ENCODE measurements at regions not wholly inside any gene's neighbourhood (a gene's known extent, or its start where the extent isn't known, plus 50 kb on each side); places are given as distances from the start of the nearest gene placed in this dataset.

DNA sequence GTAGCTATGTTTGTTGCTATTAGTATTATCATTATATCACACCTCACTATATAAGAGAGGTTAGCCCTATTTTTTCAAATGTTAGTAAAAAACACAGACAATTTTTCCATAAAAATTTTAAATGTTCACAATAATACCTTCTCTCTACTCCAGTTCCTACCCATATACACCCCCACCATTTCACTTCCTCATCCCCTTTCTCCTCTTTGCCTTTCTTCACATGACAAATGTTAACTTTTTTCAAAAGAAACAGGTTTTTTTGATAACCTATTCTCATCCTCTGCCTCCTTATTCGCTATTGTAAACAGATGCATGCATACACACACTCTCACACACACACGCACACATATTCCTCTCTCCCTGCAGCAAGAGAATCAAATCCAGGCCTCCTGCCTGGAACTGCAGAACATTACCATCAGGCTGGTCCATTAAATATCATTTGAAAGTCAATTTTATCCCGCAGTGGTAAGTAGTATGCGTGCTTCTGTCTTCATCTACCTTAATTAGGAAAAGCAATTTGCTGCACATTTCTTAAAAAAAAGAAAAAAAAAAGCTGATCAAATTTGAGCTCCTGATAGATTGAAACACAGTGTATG, 55.5 kb downstream of the MID1IP1 start:
- Histone ChIP-seq H3K27me3 (ENCODE audit: control insufficient read depth, insufficient read depth, low read length) (no peaks in the 10 kb centered on the region), H3K4me1 (ENCODE audit: control insufficient read depth, insufficient read depth, low read length) (no peaks in the 10 kb centered on the region), H3K9me3 (ENCODE audit: control insufficient read depth, insufficient read depth, low read length) (no peaks in the 10 kb centered on the region), H3K9ac (ENCODE audit: low read depth, low read length) (no peak overlapping the region), H3K36me3 (ENCODE audit: control insufficient read depth, insufficient read depth, low read length) (no peaks in the 10 kb centered on the region), H3K27ac (ENCODE audit: low read depth, low read length) (no peak overlapping the region), H3K4me3 (ENCODE audit: low read depth, low read length) (no peak overlapping the region)

DNA sequence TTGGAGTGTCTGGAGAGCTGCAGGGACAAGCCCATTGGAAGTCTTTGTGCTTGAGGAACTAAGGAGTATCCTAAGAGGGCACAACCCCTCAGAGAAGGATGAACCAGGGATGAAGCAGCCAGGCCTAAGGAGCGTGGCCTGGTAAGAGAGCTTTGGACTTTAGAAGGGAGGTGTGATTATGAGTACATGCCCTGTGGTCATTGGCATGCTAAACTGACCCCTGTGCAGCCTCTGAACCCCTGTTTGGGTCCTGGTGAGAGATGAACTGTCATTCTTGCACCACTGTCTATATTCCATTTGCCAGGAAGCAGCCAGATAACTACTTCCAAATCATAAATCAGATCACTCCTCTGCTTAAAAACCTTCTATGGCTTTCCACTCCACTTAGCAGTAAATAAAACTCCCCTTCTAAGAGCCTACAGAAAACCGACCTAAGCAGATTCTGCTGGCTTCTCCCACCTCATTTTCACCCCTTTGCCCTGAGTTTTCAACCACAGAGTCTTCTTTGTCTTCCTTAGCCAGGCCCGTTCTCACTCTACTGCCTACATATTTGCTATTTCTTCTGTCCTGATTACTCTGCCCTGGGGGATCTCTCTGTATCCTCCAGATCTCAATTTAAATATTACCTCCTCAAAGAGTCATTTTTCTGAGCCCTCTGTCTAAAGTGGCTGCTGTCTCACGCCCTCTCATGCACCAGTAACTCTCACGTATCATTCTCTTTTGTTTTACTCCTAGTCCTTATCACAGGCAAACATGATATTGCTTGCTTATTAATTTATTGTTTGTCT, 56.7 kb downstream of the MID1IP1 start:
- Histone ChIP-seq H3K27ac (ENCODE audit: low read depth, low read length) (no peak overlapping the region), H3K9me3 (ENCODE audit: control insufficient read depth, insufficient read depth, low read length) (no peaks in the 10 kb centered on the region), H3K4me1 (ENCODE audit: control insufficient read depth, insufficient read depth, low read length) (no peaks in the 10 kb centered on the region), H3K27me3 (ENCODE audit: control insufficient read depth, insufficient read depth, low read length) (no peaks in the 10 kb centered on the region; the same call in 1 of the 2 replicates), H3K4me3 (ENCODE audit: low read depth, low read length) (no peak overlapping the region), H3K36me3 (ENCODE audit: control insufficient read depth, insufficient read depth, low read length) (no peaks in the 10 kb centered on the region), H3K9ac (ENCODE audit: low read depth, low read length) (no peak overlapping the region)

DNA sequence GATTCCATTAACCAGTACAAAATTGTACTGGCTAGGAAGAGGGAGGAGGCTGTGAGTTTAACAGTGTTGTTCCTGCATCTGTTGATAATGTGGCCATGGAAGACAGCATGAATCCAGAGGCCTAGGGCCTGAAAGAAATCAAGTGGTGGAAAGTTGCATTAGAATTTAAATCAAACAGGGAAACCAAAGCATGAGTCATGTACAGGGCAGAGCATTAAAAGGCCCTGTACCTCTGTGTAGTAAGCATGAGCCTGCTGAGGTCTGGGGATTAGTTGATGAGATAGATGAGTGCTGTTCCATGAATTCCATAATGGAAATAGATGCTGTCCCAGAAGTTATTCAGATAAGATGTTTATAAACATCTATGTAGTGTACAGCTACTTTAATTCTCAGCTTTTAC, 58.3 kb downstream of the MID1IP1 start:
- Histone ChIP-seq H3K4me1 (ENCODE audit: control insufficient read depth, insufficient read depth, low read length) (no peaks in the 10 kb centered on the region), H3K27me3 (ENCODE audit: control insufficient read depth, insufficient read depth, low read length) (no peaks in the 10 kb centered on the region; the same call in 1 of the 2 replicates), H3K36me3 (ENCODE audit: control insufficient read depth, insufficient read depth, low read length) (no peaks in the 10 kb centered on the region), H3K9ac (ENCODE audit: low read depth, low read length) (no peak overlapping the region), H3K9me3 (ENCODE audit: control insufficient read depth, insufficient read depth, low read length) (no peaks in the 10 kb centered on the region), H3K27ac (ENCODE audit: low read depth, low read length) (no peak overlapping the region), H3K4me3 (ENCODE audit: low read depth, low read length) (no peak overlapping the region)

DNA sequence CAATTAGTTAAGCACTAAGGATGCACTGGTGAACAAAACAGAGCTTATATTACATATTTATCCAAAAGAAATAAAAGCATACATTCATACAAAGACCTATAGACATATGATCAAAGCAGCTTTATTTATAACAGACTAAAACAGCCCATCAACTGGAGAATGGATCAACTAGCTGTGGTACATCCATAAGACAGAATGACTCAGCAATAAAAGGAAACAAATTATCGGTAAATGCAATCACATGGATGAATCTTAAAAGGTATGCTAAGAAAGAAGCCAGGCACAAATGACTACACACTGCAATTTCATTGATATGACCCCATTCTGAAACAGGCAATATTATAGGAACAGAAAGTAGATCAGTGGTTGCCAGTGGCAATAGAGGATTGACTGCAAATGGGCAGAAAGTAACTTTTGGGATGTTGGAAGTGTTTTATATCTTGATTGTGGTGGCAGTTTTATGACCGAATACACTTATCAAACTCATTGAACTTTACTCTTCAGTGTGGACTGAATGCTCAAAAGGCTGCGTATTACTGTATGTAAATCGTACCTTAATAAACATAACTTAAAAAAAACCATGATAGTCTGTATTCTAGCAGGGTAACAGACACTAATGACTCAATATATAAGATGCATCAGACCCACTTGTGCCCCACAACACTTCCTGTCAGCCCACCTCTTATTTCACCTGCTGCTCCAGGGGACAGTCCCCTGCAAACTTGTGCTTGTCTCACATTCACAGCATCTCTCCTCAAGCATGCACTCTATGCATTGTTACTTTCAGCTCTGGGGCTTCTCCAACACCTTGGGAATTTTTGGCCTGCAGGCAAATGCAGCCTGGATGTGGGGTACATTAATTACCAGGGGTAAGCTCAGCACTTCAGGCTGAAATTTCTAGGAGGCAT, 59.1 kb downstream of the MID1IP1 start:
- no peak overlapping the region for H3K4me3 ChIP-seq (ENCODE audit: low read depth, low read length)
- no peaks in the 10 kb centered on the region for H3K36me3 ChIP-seq (ENCODE audit: control insufficient read depth, insufficient read depth, low read length)
- H3K9me3 ChIP-seq (ENCODE audit: control insufficient read depth, insufficient read depth, low read length): no peaks in the 10 kb centered on the region
- no peak overlapping the region for H3K27ac ChIP-seq (ENCODE audit: low read depth, low read length)
- no peaks in the 10 kb centered on the region; the same call in 1 of the 2 replicates for H3K27me3 ChIP-seq (ENCODE audit: control insufficient read depth, insufficient read depth, low read length)
- H3K9ac ChIP-seq (ENCODE audit: low read depth, low read length): no peak overlapping the region
- H3K4me1 ChIP-seq (ENCODE audit: control insufficient read depth, insufficient read depth, low read length): peaks cover 3% of the 10 kb centered on the region

DNA sequence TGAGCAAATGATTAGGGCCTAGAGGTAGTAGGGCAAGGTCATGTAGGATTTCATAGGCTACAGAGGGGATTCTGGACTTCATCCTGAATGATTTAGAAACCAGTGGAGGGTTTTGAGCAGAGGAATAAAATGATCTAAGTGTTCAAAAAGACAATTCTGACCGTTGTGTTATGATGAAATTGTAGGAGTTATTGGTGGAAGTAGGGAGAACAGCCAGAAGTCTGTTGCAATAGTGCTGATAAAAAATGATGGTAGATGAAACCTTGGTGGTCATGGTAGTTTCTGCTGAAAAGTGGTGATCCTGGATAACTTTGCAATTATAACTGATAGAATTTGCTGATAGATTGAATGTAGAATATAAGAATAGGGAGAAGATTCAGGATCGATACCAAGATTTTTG, 60.2 kb downstream of the MID1IP1 start:
- Histone ChIP-seq H3K27me3 (ENCODE audit: control insufficient read depth, insufficient read depth, low read length) (no peaks in the 10 kb centered on the region; the same call in 1 of the 2 replicates), H3K27ac (ENCODE audit: low read depth, low read length) (no peak overlapping the region), H3K4me1 (ENCODE audit: control insufficient read depth, insufficient read depth, low read length) (peaks cover 12% of the 10 kb centered on the region), H3K9me3 (ENCODE audit: control insufficient read depth, insufficient read depth, low read length) (no peaks in the 10 kb centered on the region), H3K4me3 (ENCODE audit: low read depth, low read length) (no peak overlapping the region), H3K9ac (ENCODE audit: low read depth, low read length) (no peak overlapping the region), H3K36me3 (ENCODE audit: control insufficient read depth, insufficient read depth, low read length) (no peaks in the 10 kb centered on the region)

DNA sequence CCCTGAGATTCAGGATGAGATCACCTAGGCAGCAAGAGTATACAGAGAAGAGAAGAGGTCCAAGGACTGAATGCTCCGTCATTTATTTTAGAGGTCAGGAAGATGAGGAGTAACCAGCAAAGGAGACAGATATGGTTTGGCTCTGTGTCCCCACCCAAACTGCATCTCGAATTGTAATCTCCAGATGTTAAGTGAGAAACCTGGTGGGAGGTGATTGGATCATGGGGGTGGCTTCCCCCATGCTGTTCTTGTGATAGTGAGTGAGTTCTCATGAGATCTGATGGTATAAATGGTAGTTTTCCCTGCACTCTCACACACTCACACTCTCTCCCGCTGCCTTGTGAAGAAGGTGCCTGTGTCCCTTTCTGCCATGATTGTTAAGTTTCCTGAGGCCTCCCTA, 60.8 kb downstream of the MID1IP1 start:
- Histone ChIP-seq H3K9me3 (ENCODE audit: control insufficient read depth, insufficient read depth, low read length) (no peaks in the 10 kb centered on the region), H3K4me3 (ENCODE audit: low read depth, low read length) (no peak overlapping the region), H3K27ac (ENCODE audit: low read depth, low read length) (no peak overlapping the region), H3K36me3 (ENCODE audit: control insufficient read depth, insufficient read depth, low read length) (no peaks in the 10 kb centered on the region), H3K4me1 (ENCODE audit: control insufficient read depth, insufficient read depth, low read length) (peaks cover 12% of the 10 kb centered on the region), H3K9ac (ENCODE audit: low read depth, low read length) (no peak overlapping the region), H3K27me3 (ENCODE audit: control insufficient read depth, insufficient read depth, low read length) (no peaks in the 10 kb centered on the region; the same call in 1 of the 2 replicates)

DNA sequence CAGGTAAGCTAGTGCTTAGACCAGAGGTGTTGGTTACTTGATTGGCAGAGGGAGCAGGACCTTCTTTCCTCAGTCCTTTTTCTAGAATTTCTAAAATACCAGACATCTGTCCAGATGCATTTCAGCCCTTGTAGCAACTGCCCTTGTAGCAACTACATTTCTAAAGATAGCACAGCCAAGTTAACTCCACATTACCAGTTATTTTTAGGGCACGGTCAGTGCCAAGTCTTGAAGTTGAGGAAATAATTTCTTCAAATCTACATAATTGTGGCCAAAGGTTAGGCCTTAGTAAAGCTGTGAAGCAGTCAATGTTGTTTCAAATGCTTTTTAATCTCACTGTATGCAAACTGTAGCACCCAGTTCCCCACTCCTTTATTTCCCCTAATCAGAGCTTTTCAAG, 62.9 kb downstream of the MID1IP1 start:
- no peak overlapping the region for H3K9ac ChIP-seq (ENCODE audit: low read depth, low read length)

DNA sequence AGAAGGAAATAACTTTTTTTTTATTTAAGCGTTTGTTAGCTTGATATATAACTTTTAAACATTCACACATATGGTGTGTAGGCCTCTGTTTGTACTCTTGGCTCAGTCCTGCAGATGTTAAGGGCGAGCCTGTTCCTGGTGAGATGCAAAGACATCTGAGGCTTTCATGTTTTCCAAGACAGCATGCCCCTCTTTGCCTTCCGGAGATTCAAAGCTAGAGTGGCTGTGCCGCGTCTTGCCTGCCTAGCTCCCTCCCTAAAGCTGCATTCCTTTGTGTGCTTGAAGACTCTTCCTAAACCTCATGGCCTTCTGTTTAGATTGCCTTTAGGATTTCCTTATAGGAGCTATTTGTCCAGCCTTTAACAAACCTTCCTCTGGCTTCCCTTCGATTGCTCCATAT, 67.1 kb downstream of the MID1IP1 start:
- H3K4me3 ChIP-seq (ENCODE audit: low read depth, low read length): no peak overlapping the region
- H3K9ac ChIP-seq (ENCODE audit: low read depth, low read length): no peak overlapping the region
- H3K9me3 ChIP-seq (ENCODE audit: control insufficient read depth, insufficient read depth, low read length): no peaks in the 10 kb centered on the region
- H3K36me3 ChIP-seq (ENCODE audit: control insufficient read depth, insufficient read depth, low read length): no peaks in the 10 kb centered on the region
- no peak overlapping the region for H3K27ac ChIP-seq (ENCODE audit: low read depth, low read length)
- no peaks in the 10 kb centered on the region for H3K27me3 ChIP-seq (ENCODE audit: control insufficient read depth, insufficient read depth, low read length)
- H3K4me1 ChIP-seq (ENCODE audit: control insufficient read depth, insufficient read depth, low read length): peaks cover 48% of the 10 kb centered on the region

More for the DNA sequence above, 62.9 kb downstream of the MID1IP1 start:
- no peak overlapping the region for H3K4me3 ChIP-seq (ENCODE audit: low read depth, low read length)
- H3K36me3 ChIP-seq (ENCODE audit: control insufficient read depth, insufficient read depth, low read length): no peaks in the 10 kb centered on the region
- H3K9me3 ChIP-seq (ENCODE audit: control insufficient read depth, insufficient read depth, low read length): no peaks in the 10 kb centered on the region
- no peak overlapping the region for H3K27ac ChIP-seq (ENCODE audit: low read depth, low read length)
- no peaks in the 10 kb centered on the region; the same call in 1 of the 2 replicates for H3K27me3 ChIP-seq (ENCODE audit: control insufficient read depth, insufficient read depth, low read length)
- H3K4me1 ChIP-seq (ENCODE audit: control insufficient read depth, insufficient read depth, low read length): peaks cover 15% of the 10 kb centered on the region

DNA sequence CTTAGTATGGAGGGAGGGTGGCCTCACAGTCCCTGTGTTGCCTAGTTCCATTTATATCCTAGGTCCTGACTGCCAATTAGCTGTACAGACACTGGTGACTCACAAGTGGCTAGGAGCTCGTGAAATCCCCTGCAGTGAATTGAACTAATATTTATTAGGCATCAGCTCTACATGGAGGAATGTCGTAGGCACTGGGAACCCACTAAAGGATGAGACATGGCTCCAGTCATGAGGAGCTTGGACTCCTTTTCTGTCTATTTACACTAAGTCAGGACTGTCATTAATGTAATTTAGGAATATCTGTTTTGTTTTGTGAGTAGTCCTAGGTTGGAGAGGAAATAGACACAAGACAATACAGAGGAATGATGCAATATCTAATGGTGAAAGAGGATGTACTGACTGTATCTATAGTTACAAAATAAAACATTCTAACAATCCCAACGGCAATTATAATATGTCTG, 67.7 kb downstream of the MID1IP1 start:
- Histone ChIP-seq H3K4me1 (ENCODE audit: control insufficient read depth, insufficient read depth, low read length) (peaks cover 48% of the 10 kb centered on the region), H3K36me3 (ENCODE audit: control insufficient read depth, insufficient read depth, low read length) (no peaks in the 10 kb centered on the region), H3K27me3 (ENCODE audit: control insufficient read depth, insufficient read depth, low read length) (no peaks in the 10 kb centered on the region), H3K9ac (ENCODE audit: low read depth, low read length) (no peak overlapping the region), H3K9me3 (ENCODE audit: control insufficient read depth, insufficient read depth, low read length) (no peaks in the 10 kb centered on the region), H3K4me3 (ENCODE audit: low read depth, low read length) (no peak overlapping the region), H3K27ac (ENCODE audit: low read depth, low read length) (no peak overlapping the region)

DNA sequence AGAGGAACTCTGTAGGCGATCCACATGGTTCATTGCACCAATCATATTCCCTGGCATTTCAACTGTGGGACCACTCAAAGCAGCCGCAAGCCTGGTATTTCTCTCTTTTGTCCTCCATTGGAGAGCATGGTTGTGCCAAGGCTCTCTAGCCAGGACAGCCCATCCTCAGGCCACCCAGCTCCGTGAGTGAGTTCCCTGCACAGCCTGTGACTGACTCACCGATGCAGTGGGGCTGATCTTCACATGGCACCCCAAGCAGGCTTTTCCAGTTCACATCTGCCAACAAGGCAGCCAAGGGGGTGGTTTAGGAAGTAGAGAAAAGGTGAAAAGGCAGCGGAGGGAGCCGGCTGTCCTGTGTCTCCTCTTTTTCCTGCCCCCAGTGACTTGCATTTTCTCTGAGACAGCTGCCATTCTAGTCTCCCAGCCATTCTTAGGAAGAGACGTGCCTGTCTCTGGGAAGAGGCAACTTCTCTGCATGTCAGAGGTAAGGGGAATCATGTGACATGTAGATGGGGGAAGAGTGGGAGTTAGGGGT, 69.2 kb downstream of the MID1IP1 start:
- Histone ChIP-seq H3K9ac (ENCODE audit: low read depth, low read length) (peak overlapping the region; percentile 65), H3K27ac (ENCODE audit: low read depth, low read length) (peak overlapping the region; percentile 92), H3K4me3 (ENCODE audit: low read depth, low read length) (peak overlapping the region; percentile 46)

More for the DNA sequence above, 69.2 kb downstream of the MID1IP1 start:
- Histone ChIP-seq H3K4me1 (ENCODE audit: control insufficient read depth, insufficient read depth, low read length) (peaks cover 45% of the 10 kb centered on the region), H3K27me3 (ENCODE audit: control insufficient read depth, insufficient read depth, low read length) (no peaks in the 10 kb centered on the region), H3K36me3 (ENCODE audit: control insufficient read depth, insufficient read depth, low read length) (no peaks in the 10 kb centered on the region), H3K9me3 (ENCODE audit: control insufficient read depth, insufficient read depth, low read length) (no peaks in the 10 kb centered on the region)
